Stomach (tissue), 8 donors: ENCODE measurements at regions not wholly inside any gene's neighbourhood (a gene's known extent, or its start where the extent isn't known, plus 50 kb on each side); places are given as distances from the start of the nearest gene placed in this dataset.

Experiments
- DNase-seq, 2 donors: peaks; one replicate each; pipeline versions ENCODE4 v3.0.0 to v3.0.0-alpha.2; 2013 to 2019
- H3K27ac ChIP-seq, 5 donors: fragments of 200-600 bp in 4 of 5; sonication (generic) in 4 of 5; one replicate each; pipeline ENCODE4 v1.5.1; 2013 to 2019; ENCODE audit warnings: mild to moderate bottlenecking in 1 of 5, moderate library complexity in 1 of 5
- H3K27me3 ChIP-seq, 3 donors: fragments of 200-600 bp; sonication (generic); one replicate each; pipeline ENCODE4 v1.5.1; 2017 to 2019; ENCODE audit warnings: mixed run types in 1 of 3
- H3K36me3 ChIP-seq, 4 donors: fragments of 200-600 bp; sonication (generic); 1 replicate in 3 of 4; 2 replicates in 1 of 4; pipeline ENCODE4 v1.5.1; 2016 to 2019
- H3K4me1 ChIP-seq, 4 donors: fragments of 200-600 bp; sonication (generic); one replicate each; pipeline ENCODE4 v1.5.1; 2016 to 2019
- H3K4me3 ChIP-seq, 4 donors: fragments of 200-600 bp; sonication (generic) in 3 of 4; one replicate each; pipeline ENCODE4 v1.5.1; 2016 to 2019; ENCODE audit warnings: mild to moderate bottlenecking in 1 of 4
- H3K9me3 ChIP-seq, 4 donors: fragments of 200-600 bp; sonication (generic); one replicate each; pipeline ENCODE4 v1.5.1; 2016 to 2019
- EP300 ChIP-seq: sonication (generic); formaldehyde crosslinking; IDR thresholded peaks from one replicate; pipeline ENCODE4 v1.6.1; 2017; ENCODE audit warnings: antibody characterized with exemption
- POLR2A ChIP-seq, 4 donors: fragments of 450-650 bp; IDR thresholded peaks; one replicate each; pipeline ENCODE4 v1.6.1; 2016; ENCODE audit warnings: antibody characterized with exemption in 4 of 4, control low read depth in 2 of 4, mild to moderate bottlenecking in 1 of 4, moderate library complexity in 1 of 4
- POLR2AphosphoS5 ChIP-seq, 3 donors: sonication (generic); formaldehyde crosslinking; IDR thresholded peaks; one replicate each; pipeline ENCODE4 v1.6.1; 2016; ENCODE audit warnings: antibody characterized with exemption in 3 of 3
- WGBS, 5 donors: extraction: QIAGEN DNeasy Blood & Tissue Kit in 3 of 5; methylation state at CpG; one replicate each; pipeline versions ENCODE4 v1.1.5 to v1.1.7; 2013 to 2018; 5-methylcytosine and 5-hydroxymethylcytosine counted together
- intact Hi-C: fragments of 100-400 bp; cut with DNase I; formaldehyde crosslinking; loops from one replicate; pipeline ENCODE4 v1.15.1; 2023; ENCODE audit warnings: low total_unique reads
- TF ChIP-seq, protein P1 (sequence below), 7 experiments: fragments of 450-650 bp in 4 of 7; fragments of 200-600 bp in 3 of 7; sonication (generic) in 3 of 7; IDR thresholded peaks; one replicate each; pipeline ENCODE4 v1.5.1; 2016 to 2019; ENCODE audit warnings: antibody characterized with exemption in 7 of 7, control low read depth in 2 of 7, mild to moderate bottlenecking in 1 of 7
- donor health status: healthy with polysubstance abuse.
- donor health status: Bipolar disorder and iron deficiency.
- donor health status: healthy.

DNA sequence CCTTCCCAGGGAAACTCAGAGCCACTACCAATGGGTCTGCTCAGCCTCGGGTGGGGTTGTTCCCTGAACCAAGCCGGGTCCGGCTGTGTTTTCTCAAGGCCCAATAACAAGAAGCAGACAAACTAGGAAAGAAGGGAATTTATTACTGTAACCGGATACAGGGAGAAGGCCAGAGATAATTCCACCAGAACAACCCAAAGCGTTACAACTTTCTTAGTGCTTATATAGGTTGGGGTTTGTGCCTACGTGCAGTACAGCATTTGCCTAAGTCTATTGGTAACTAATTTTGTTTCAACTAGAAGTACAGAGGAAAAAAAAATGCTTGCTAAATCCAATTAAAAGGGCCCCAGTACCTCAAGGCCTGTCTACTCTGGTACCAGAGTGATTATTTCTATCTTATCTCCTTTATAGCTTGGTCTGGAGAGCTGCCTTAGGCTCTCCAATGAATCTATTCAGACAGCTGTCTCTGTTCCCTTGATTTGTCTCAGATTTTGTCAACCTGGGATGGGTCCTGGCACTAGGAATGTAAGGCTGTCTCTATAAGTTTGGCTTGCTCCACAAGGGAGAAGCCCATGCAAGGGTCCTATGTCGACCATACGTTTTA lies 57.3 kb upstream of the CCDC190 start:
- no peak for DNase-seq
- no peaks in the 10 kb centered on the region for H3K27me3 ChIP-seq
- intact Hi-C loops: no loop called here
- WGBS, 5 donors: 54 to 71% (median 59%) methylated on average over 8 of the region's 8 CpGs
- H3K27ac ChIP-seq: no peak overlapping the region
- H3K4me3 ChIP-seq: no peak overlapping the region
- H3K9me3 ChIP-seq: no peaks in the 10 kb centered on the region
- no peaks in the 10 kb centered on the region for H3K4me1 ChIP-seq
- TF ChIP-seq, protein P1, sequence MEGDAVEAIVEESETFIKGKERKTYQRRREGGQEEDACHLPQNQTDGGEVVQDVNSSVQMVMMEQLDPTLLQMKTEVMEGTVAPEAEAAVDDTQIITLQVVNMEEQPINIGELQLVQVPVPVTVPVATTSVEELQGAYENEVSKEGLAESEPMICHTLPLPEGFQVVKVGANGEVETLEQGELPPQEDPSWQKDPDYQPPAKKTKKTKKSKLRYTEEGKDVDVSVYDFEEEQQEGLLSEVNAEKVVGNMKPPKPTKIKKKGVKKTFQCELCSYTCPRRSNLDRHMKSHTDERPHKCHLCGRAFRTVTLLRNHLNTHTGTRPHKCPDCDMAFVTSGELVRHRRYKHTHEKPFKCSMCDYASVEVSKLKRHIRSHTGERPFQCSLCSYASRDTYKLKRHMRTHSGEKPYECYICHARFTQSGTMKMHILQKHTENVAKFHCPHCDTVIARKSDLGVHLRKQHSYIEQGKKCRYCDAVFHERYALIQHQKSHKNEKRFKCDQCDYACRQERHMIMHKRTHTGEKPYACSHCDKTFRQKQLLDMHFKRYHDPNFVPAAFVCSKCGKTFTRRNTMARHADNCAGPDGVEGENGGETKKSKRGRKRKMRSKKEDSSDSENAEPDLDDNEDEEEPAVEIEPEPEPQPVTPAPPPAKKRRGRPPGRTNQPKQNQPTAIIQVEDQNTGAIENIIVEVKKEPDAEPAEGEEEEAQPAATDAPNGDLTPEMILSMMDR (IDR thresholded peaks at IDR 0.05): no peak
- TF ChIP-seq POLR2A (IDR thresholded peaks at IDR 0.05) (no peak), EP300 (no peak), POLR2AphosphoS5 (IDR thresholded peaks at IDR 0.05) (no peak)
- H3K36me3 ChIP-seq: no peaks in the 10 kb centered on the region

DNA sequence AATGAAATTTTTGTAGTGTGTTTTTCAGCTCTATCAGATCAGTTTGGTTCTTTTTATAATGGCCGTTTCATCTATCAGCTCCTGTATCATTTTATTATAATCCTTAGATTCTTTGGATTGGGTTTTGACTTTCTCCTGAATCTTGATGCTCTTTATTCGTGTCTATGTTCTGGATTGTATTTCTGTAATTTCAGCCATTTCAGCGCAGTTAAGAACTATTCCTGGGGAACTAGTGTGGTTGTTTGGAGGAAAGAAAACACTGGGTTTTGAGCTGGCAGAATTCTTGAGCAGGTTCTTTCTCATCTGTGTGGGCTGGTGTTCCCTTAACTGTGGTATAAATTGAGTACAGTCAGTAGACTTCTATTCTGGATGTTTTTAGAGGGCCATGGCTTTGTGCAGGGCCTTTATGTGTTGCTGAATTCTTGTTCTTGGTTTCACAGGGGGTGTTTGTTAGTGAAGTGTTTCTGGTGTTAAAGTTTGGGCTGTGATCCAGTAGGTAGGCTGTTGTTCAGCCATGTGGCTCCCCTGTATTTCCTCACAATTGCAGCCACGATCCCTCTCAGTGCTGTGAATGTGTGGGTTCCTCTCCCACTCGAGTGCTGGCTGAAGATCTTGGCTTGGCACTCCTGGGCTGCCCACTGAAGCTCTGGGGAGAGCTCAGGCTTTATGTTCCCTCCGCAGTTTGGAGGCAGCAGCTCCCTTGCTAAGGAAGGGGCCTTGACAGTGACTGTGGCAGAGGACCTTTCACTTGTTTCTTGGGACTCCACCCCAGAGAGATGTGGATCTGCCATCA lies 56.0 kb upstream of the CCDC190 start:
- WGBS, 5 donors: 81 to 91% (median 87%) methylated on average over 5 to 6 of the region's 6 CpGs
- Histone ChIP-seq H3K9me3 (peaks cover 0 to 9% (median 4%) of the 10 kb centered on the region in 4 donors), H3K4me3 (no peak overlapping the region), H3K4me1 (no peaks in the 10 kb centered on the region), H3K27me3 (no peaks in the 10 kb centered on the region), H3K27ac (no peak overlapping the region), H3K36me3 (no peaks in the 10 kb centered on the region)
- intact Hi-C loops: no loop called here
- TF ChIP-seq, protein P1 (IDR thresholded peaks at IDR 0.05): no peak
- TF ChIP-seq POLR2AphosphoS5 (IDR thresholded peaks at IDR 0.05) (no peak), EP300 (no peak), POLR2A (IDR thresholded peaks at IDR 0.05) (no peak)
- no peak for DNase-seq

DNA sequence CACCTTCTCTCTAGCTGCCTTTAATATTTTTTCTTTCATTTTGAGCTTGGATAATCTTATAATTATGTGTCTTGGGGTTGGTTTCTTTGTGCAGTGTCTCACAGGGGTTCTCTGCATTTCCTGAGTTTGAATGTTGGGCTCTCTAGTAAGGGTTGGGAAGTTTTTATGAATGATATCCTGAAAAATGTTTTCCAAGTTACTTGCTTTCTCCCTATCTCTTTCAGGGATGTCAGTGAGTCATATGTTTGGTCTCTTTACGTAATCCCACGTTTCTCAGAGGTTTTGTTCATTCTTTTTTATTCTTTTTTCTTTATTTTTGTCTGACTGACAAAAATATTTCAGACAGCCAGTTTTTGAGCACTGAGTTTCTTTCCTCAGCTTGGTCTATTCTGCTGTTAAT lies 55.4 kb upstream of the CCDC190 start:
- H3K27me3 ChIP-seq: no peaks in the 10 kb centered on the region
- H3K36me3 ChIP-seq: no peaks in the 10 kb centered on the region
- intact Hi-C loops: no loop called here
- peaks cover 0 to 15% (median 4%) of the 10 kb centered on the region in 4 donors for H3K9me3 ChIP-seq
- no peaks in the 10 kb centered on the region for H3K4me1 ChIP-seq
- no peak overlapping the region for H3K27ac ChIP-seq
- no peak for DNase-seq
- H3K4me3 ChIP-seq: no peak overlapping the region
- WGBS, 5 donors: 63 to 74% (median 69%) methylated on average over 2 of the region's 2 CpGs
- no peak for TF ChIP-seq POLR2AphosphoS5 (IDR thresholded peaks at IDR 0.05)
- TF ChIP-seq, protein P1 (IDR thresholded peaks at IDR 0.05): no peak
- no peak for TF ChIP-seq POLR2A (IDR thresholded peaks at IDR 0.05)
- no peak for TF ChIP-seq EP300

DNA sequence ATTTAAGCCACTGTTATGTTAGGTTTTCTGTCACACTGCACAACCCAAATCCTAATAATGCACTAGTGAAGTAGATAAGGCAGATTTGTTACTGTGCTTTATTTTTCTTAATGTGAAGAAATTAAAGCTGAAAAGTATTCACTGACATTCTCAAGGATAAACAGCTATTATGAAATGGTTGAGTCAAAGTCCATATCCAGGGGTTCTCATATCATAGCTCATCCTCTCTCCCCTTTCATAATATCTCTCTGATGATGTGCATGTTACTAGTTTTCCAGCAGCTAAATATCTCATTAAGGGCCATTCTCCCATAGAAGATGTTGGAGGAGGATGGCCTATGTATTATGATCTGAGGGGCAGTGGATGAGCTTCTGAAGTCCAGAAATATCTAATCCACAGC lies 53.6 kb upstream of the CCDC190 start:
- Histone ChIP-seq H3K27ac (no peak overlapping the region), H3K36me3 (no peaks in the 10 kb centered on the region)

More for the DNA sequence above, 53.6 kb upstream of the CCDC190 start:
- Histone ChIP-seq H3K27me3 (no peaks in the 10 kb centered on the region), H3K9me3 (peaks cover 0 to 17% (median 4%) of the 10 kb centered on the region in 4 donors), H3K4me1 (no peaks in the 10 kb centered on the region), H3K4me3 (no peak overlapping the region)
- intact Hi-C loops: no loop called here
- DNase-seq: no peak
- TF ChIP-seq POLR2AphosphoS5 (IDR thresholded peaks at IDR 0.05): no peak
- no peak for TF ChIP-seq POLR2A (IDR thresholded peaks at IDR 0.05)
- no peak for TF ChIP-seq EP300
- TF ChIP-seq, protein P1 (IDR thresholded peaks at IDR 0.05): no peak
